NCI-H146 treated with DMSO at 0.1 percent for 48 hours (cell line): ENCODE measurements at regions not wholly inside any gene's neighbourhood (a gene's known extent, or its start where the extent isn't known, plus 50 kb on each side); places are given as distances from the start of the nearest gene placed in this dataset.
"Not testable (repeated sequence)": the region's sequence is repeated elsewhere in the genome, so short reads cannot be mapped to it uniquely, and the experiment has no call there.

Experiments
- DNase-seq: peaks from one replicate; lab custom pipeline; 2025; ENCODE audit not compliant: unreplicated experiment; lab: John Stamatoyannopoulos, UW

- no peak for DNase-seq
Observed at GRCh38 chr5:8528106-8528505, 659.2 kb downstream of the MTRR start.

- DNase-seq, result no peak
Observed at GRCh38 chr5:8538821-8539220, 669.9 kb downstream of the MTRR start.

GRCh38 chr5:8540317-8540716 lies 671.4 kb downstream of the MTRR start:
- no peak for DNase-seq

- DNase-seq, result no peak
Observed at GRCh38 chr5:8550921-8551320, 682.0 kb downstream of the MTRR start.

- no peak for DNase-seq
Observed at GRCh38 chr5:8553364-8553763, 684.4 kb downstream of the MTRR start.

GRCh38 chr5:8557728-8558127 lies 688.8 kb downstream of the MTRR start:
- DNase-seq, result no peak

GRCh38 chr5:8560776-8561175 lies 691.8 kb downstream of the MTRR start:
- no peak for DNase-seq

GRCh38 chr5:8561224-8561840 lies 692.4 kb downstream of the MTRR start:
- DNase-seq, result no peak

GRCh38 chr5:8561854-8562253 lies 692.9 kb downstream of the MTRR start:
- no peak for DNase-seq

GRCh38 chr5:8563540-8563939 lies 694.6 kb downstream of the MTRR start:
- DNase-seq, result not testable (repeated sequence)

GRCh38 chr5:8568858-8569257 lies 699.9 kb downstream of the MTRR start:
- DNase-seq, result no peak

- no peak for DNase-seq
Observed at GRCh38 chr5:8570528-8570927, 701.6 kb downstream of the MTRR start.

- no peak for DNase-seq
Observed at GRCh38 chr5:8576178-8576577, 707.2 kb downstream of the MTRR start.

- DNase-seq, result no peak
Observed at GRCh38 chr5:8577792-8578191, 708.8 kb downstream of the MTRR start.

GRCh38 chr5:8580298-8580697 lies 711.4 kb downstream of the MTRR start:
- no peak for DNase-seq

- no peak for DNase-seq
Observed at GRCh38 chr5:8581047-8581446, 712.1 kb downstream of the MTRR start.

GRCh38 chr5:8585230-8586018 lies 716.5 kb downstream of the MTRR start:
- DNase-seq, result no peak

GRCh38 chr5:8590959-8591358 lies 722.0 kb downstream of the MTRR start:
- no peak for DNase-seq

- DNase-seq, result no peak
Observed at GRCh38 chr5:8598356-8598755, 729.4 kb downstream of the MTRR start.

GRCh38 chr5:8598996-8599395 lies 730.0 kb downstream of the MTRR start:
- DNase-seq, result no peak

- no peak for DNase-seq
Observed at GRCh38 chr5:8600843-8601242, 731.9 kb downstream of the MTRR start.

GRCh38 chr5:8601831-8602354 lies 732.9 kb downstream of the MTRR start:
- DNase-seq, result no peak

GRCh38 chr5:8606231-8606630 lies 737.3 kb downstream of the MTRR start:
- no peak for DNase-seq
